Neural progenitor cell (in vitro differentiated cells): ENCODE measurements at regions not wholly inside any gene's neighbourhood (a gene's known extent, or its start where the extent isn't known, plus 50 kb on each side); places are given as distances from the start of the nearest gene placed in this dataset.
A peak's percentile ranks its signal among the peaks of the same experiment; 100 is the strongest.

Experiments
- DNase-seq: peaks from one replicate; pipeline ENCODE4 v3.0.0-alpha.2; 2016; ENCODE audit warnings: low spot score
- H2AFZ ChIP-seq: fragments of 200-600 bp; sonication (generic); replicated peaks from 2 replicates; pipeline ENCODE4 v1.6.1; 2016; ENCODE audit warnings: antibody characterized with exemption
- H3F3A ChIP-seq: fragments of 200-600 bp; sonication (generic); 2 replicates; pipeline ENCODE4 v1.6.1; 2016; ENCODE audit warnings: antibody characterized with exemption, low read depth
- H3K27ac ChIP-seq: fragments of 200-600 bp; sonication (generic); 2 replicates; pipeline ENCODE4 v1.5.1; 2016; ENCODE audit warnings: mild to moderate bottlenecking
- H3K27me3 ChIP-seq: fragments of 200-600 bp; sonication (generic); 2 replicates; pipeline ENCODE4 v1.6.1; 2016; ENCODE audit warnings: mild to moderate bottlenecking, moderate library complexity
- H3K36me3 ChIP-seq: fragments of 200-600 bp; sonication (generic); 2 replicates; pipeline ENCODE4 v1.5.1; 2016
- H3K4me1 ChIP-seq: fragments of 200-600 bp; sonication (generic); 2 replicates; pipeline ENCODE4 v1.6.1; 2016; ENCODE audit warnings: mixed run types
- H3K4me2 ChIP-seq: fragments of 200-600 bp; sonication (generic); 2 replicates; pipeline ENCODE4 v1.6.1; 2016
- H3K4me3 ChIP-seq: fragments of 200-600 bp; sonication (generic); 2 replicates; pipeline ENCODE4 v1.5.1; 2016
- H3K79me2 ChIP-seq: fragments of 200-600 bp; sonication (generic); 2 replicates; pipeline ENCODE4 v1.6.1; 2016; ENCODE audit warnings: low read depth
- H3K9ac ChIP-seq: fragments of 200-600 bp; sonication (generic); 2 replicates; pipeline ENCODE4 v1.6.1; 2016
- H3K9me3 ChIP-seq: fragments of 200-600 bp; sonication (generic); 2 replicates; pipeline ENCODE4 v1.5.1; 2016; ENCODE audit warnings: low read depth
- H4K20me1 ChIP-seq: fragments of 200-600 bp; sonication (generic); 2 replicates; pipeline ENCODE4 v1.6.1; 2016; ENCODE audit warnings: low read depth
- H3K27ac Mint-ChIP-seq: 3 replicates; pipeline ENCODE4 v1.8.0; 2021; ENCODE audit warnings: mixed read lengths
- H3K27me3 Mint-ChIP-seq: 2 replicates; pipeline ENCODE4 v1.8.0; 2022; ENCODE audit warnings: low read depth, mild to moderate bottlenecking, inconsistent platforms, moderate library complexity, mixed read lengths; ENCODE audit not compliant: insufficient read depth
- H3K36me3 Mint-ChIP-seq: 3 replicates; pipeline ENCODE4 v1.8.0; 2021; ENCODE audit warnings: mixed read lengths
- H3K4me1 Mint-ChIP-seq: 3 replicates; pipeline ENCODE4 v1.8.0; 2021; ENCODE audit warnings: mixed read lengths
- H3K4me3 Mint-ChIP-seq: 3 replicates; pipeline ENCODE4 v1.8.0; 2021; ENCODE audit warnings: mild to moderate bottlenecking, moderate library complexity, mixed read lengths
- H3K9me3 Mint-ChIP-seq: 3 replicates; pipeline ENCODE4 v1.8.0; 2020; ENCODE audit warnings: mixed read lengths
- EZH2 ChIP-seq: fragments of 200-600 bp; sonication (generic); IDR thresholded peaks from 2 replicates; pipeline ENCODE4 v1.6.1; 2017; ENCODE audit warnings: antibody characterized with exemption, mild to moderate bottlenecking, moderate library complexity
- EZH2phosphoT487 ChIP-seq: fragments of 200-600 bp; sonication (generic); IDR thresholded peaks from 2 replicates; pipeline ENCODE4 v1.6.1; 2017; ENCODE audit warnings: antibody characterized with exemption
- TF ChIP-seq, protein P1 (sequence below): fragments of 200-600 bp; sonication (generic); IDR thresholded peaks from 2 replicates; pipeline ENCODE4 v1.5.1; 2017; ENCODE audit warnings: antibody characterized with exemption, mild to moderate bottlenecking

DNA sequence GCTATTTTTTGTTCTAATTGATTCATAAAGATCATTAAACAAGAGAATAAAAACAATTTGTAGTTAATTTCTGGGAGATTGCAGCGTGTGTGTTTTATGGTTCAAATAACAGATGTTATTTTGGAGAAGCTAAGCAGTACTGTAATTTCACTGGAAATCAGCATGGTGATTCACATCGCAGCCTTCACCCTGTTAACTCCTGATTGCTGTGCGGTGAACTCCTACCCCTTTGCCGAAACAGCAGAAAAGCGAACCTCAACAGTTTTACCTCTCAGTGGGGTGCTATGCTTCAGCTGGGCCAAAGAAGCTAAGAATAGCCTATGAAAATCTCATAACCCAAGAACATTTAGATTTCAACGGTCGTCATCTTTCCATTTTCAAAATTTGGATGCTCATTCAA, 441.5 kb upstream of the RARB start:
- peaks cover 9% of the 10 kb centered on the region for H3K4me1 Mint-ChIP-seq
- H2AFZ ChIP-seq = peak overlapping the region; percentile 65
- H3K36me3 Mint-ChIP-seq = no peaks in the 10 kb centered on the region
- no peaks in the 10 kb centered on the region for H3K27me3 ChIP-seq
- no peak overlapping the region for H3K4me3 Mint-ChIP-seq
- no peaks in the 10 kb centered on the region for H3K36me3 ChIP-seq
- no peaks in the 10 kb centered on the region for H3K9me3 Mint-ChIP-seq
- H3K79me2 ChIP-seq = no peaks in the 10 kb centered on the region
- H3K9me3 ChIP-seq = no peaks in the 10 kb centered on the region
- H3K27me3 Mint-ChIP-seq = no peaks in the 10 kb centered on the region
- no peak overlapping the region for H3K4me3 ChIP-seq
- no peak overlapping the region for H3K27ac Mint-ChIP-seq
- H3F3A ChIP-seq = no peaks in the 10 kb centered on the region
- no peak overlapping the region for H3K4me2 ChIP-seq
- TF ChIP-seq EZH2 (no peak), EZH2phosphoT487 (no peak)
- TF ChIP-seq, protein P1, sequence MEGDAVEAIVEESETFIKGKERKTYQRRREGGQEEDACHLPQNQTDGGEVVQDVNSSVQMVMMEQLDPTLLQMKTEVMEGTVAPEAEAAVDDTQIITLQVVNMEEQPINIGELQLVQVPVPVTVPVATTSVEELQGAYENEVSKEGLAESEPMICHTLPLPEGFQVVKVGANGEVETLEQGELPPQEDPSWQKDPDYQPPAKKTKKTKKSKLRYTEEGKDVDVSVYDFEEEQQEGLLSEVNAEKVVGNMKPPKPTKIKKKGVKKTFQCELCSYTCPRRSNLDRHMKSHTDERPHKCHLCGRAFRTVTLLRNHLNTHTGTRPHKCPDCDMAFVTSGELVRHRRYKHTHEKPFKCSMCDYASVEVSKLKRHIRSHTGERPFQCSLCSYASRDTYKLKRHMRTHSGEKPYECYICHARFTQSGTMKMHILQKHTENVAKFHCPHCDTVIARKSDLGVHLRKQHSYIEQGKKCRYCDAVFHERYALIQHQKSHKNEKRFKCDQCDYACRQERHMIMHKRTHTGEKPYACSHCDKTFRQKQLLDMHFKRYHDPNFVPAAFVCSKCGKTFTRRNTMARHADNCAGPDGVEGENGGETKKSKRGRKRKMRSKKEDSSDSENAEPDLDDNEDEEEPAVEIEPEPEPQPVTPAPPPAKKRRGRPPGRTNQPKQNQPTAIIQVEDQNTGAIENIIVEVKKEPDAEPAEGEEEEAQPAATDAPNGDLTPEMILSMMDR = no peak
- H3K4me1 ChIP-seq = peaks cover 10% of the 10 kb centered on the region
- no peak overlapping the region for H3K9ac ChIP-seq
- H3K27ac ChIP-seq = no peak overlapping the region
- peak; percentile 5 for DNase-seq
- no peaks in the 10 kb centered on the region for H4K20me1 ChIP-seq

DNA sequence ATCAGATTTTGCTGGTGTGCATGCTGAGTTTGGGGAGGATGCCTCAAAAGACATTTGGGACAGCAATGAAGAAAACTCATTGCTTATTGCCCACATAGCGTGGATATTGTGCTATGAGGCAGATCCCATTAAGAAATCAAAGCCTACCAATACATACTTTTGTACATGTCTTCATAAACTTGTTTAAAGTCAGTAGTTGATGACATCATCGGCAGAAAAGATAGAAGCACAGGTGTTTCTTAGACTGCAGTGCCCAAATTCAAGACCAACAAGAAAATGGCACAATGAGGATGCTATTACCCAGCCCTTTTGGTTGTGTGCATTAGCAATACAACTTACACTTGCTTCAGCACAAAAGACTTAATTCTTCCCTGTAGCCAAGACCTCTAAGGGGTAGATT, 428.7 kb upstream of the RARB start:
- Mint-ChIP-seq H3K4me3 (no peak overlapping the region), H3K27me3 (no peaks in the 10 kb centered on the region), H3K4me1 (no peaks in the 10 kb centered on the region), H3K36me3 (no peaks in the 10 kb centered on the region), H3K9me3 (no peaks in the 10 kb centered on the region), H3K27ac (no peak overlapping the region)
- Histone ChIP-seq H3K36me3 (no peaks in the 10 kb centered on the region), H3K79me2 (no peaks in the 10 kb centered on the region), H2AFZ (no peak overlapping the region), H4K20me1 (no peaks in the 10 kb centered on the region), H3K9ac (no peak overlapping the region), H3K4me2 (no peak overlapping the region), H3K27me3 (no peaks in the 10 kb centered on the region), H3K9me3 (no peaks in the 10 kb centered on the region), H3F3A (no peaks in the 10 kb centered on the region), H3K27ac (no peak overlapping the region), H3K4me1 (peaks cover 5% of the 10 kb centered on the region), H3K4me3 (no peak overlapping the region)
- DNase-seq = no peak
- no peak for TF ChIP-seq EZH2phosphoT487
- TF ChIP-seq, protein P1 = no peak
- TF ChIP-seq EZH2 = no peak

DNA sequence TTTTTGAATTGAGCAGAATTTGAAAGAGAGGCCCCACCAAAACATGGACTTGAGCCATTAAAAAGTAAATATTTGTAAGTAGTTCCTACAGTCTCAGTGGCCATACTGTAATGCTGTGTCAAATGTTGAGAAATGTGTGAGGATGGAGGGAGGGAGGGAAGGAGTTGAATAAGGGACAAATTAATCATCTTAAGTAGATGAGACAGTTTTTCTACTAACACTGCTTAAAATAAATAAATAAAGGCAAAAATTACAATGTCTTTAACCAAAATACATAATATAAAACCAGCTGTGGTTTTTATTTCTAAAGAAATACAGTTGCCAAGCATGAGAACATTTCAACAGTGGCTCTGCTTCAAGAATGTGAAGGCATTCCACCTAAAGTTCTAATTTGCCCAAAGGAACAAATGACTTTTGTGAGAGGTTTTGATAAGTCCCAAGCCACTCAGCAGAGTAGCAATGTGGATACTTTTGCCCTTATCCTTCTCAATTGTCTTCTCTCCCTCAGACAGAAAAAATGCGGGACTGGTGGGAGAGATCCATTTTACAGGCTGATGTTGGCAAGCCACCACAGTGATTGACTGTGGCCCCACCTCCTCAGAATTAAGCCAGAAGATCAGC, 427.0 kb upstream of the RARB start:
- Mint-ChIP-seq H3K4me3 (no peak overlapping the region), H3K36me3 (no peaks in the 10 kb centered on the region), H3K4me1 (no peaks in the 10 kb centered on the region), H3K27me3 (no peaks in the 10 kb centered on the region), H3K9me3 (no peaks in the 10 kb centered on the region), H3K27ac (no peak overlapping the region)
- Histone ChIP-seq H3K27ac (no peak overlapping the region), H3F3A (no peaks in the 10 kb centered on the region), H3K9ac (no peak overlapping the region), H3K4me2 (no peak overlapping the region), H4K20me1 (no peaks in the 10 kb centered on the region), H3K36me3 (no peaks in the 10 kb centered on the region), H2AFZ (no peak overlapping the region), H3K4me3 (no peak overlapping the region), H3K9me3 (no peaks in the 10 kb centered on the region), H3K4me1 (peaks cover 5% of the 10 kb centered on the region), H3K79me2 (no peaks in the 10 kb centered on the region), H3K27me3 (no peaks in the 10 kb centered on the region)
- DNase-seq = peak; percentile 15
- no peak for TF ChIP-seq EZH2
- TF ChIP-seq EZH2phosphoT487 = no peak
- TF ChIP-seq, protein P1 = no peak
